T-cell (primary cell): ENCODE measurements at regions not wholly inside any gene's neighbourhood (a gene's known extent, or its start where the extent isn't known, plus 50 kb on each side); places are given as distances from the start of the nearest gene placed in this dataset.

Experiments
- ATAC-seq, 4 experiments: fragments of 200-7000 bp in 3 of 4; fragments of 150-1000 bp in 1 of 4; cut with Tn5 transposase; replicated peaks in 1 of 4; 1 replicate in 3 of 4; 2 replicates in 1 of 4; pipeline ENCODE4 v1.10.0; 2021; ENCODE audit warnings: moderate library complexity in 3 of 4, mild to moderate bottlenecking in 2 of 4, moderate number of reproducible peaks in 1 of 4
- CTCF ChIA-PET, 2 donors: fragments of 300-600 bp; sonication (Branson Sonifier 250); formaldehyde crosslinking; loops; one replicate each; lab custom pipeline; 2022; ENCODE audit warnings: antibody characterized with exemption in 2 of 2; lab: Charles Lee
- POLR2A ChIA-PET, 2 donors: fragments of 300-600 bp; sonication (Branson Sonifier 250); formaldehyde crosslinking; loops; one replicate each; lab custom pipeline; 2022; ENCODE audit warnings: antibody characterized with exemption in 2 of 2; lab: Charles Lee
- DNase-seq, 35 experiments: peaks; one replicate each; pipeline versions ENCODE4 v3.0.0 to v3.0.0-alpha.2; 2013 to 2023
- H3K27ac ChIP-seq: one replicate; pipeline ENCODE4 v1.5.1; 2013; ENCODE audit warnings: low read length
- H3K27me3 ChIP-seq, 2 experiments: replicated peaks in 1 of 2; 1 replicate in 1 of 2; 2 replicates in 1 of 2; pipeline versions ENCODE4 v1.6.1 to v1.7.0; 2013; ENCODE audit warnings: low read length in 1 of 2, mixed read lengths in 1 of 2; ENCODE audit not compliant: control insufficient read depth in 2 of 2, insufficient read depth in 2 of 2; ENCODE audit errors: extremely low read depth in 1 of 2
- H3K36me3 ChIP-seq, 2 donors: 1 replicate in 1 of 2; 2 replicates in 1 of 2; pipeline versions ENCODE4 v1.6.1 to v1.7.0; 2013; ENCODE audit warnings: low read length in 1 of 2; ENCODE audit not compliant: control insufficient read depth in 2 of 2, insufficient read depth in 1 of 2; ENCODE audit errors: extremely low read depth in 1 of 2
- H3K4me1 ChIP-seq, 2 experiments: 1 replicate in 1 of 2; 2 replicates in 1 of 2; pipeline versions ENCODE4 v1.6.1 to v1.7.0; 2013; ENCODE audit warnings: low read length in 2 of 2, mixed read lengths in 1 of 2; ENCODE audit not compliant: insufficient read depth in 2 of 2, control insufficient read depth in 1 of 2; ENCODE audit errors: extremely low read depth in 1 of 2
- H3K4me3 ChIP-seq, 2 donors: 1 replicate in 1 of 2; 2 replicates in 1 of 2; pipeline versions ENCODE4 v1.5.1 to v1.7.0; 2013; ENCODE audit warnings: mild to moderate bottlenecking in 2 of 2, low read length in 1 of 2, moderate library complexity in 1 of 2; ENCODE audit not compliant: control insufficient read depth in 1 of 2; ENCODE audit errors: extremely low read depth in 1 of 2
- H3K9me3 ChIP-seq: 2 replicates; pipeline ENCODE4 v1.7.0; 2013
- H3K27ac Mint-ChIP-seq, 2 donors: one replicate each; pipeline ENCODE4 v1.8.0; 2020 to 2021; ENCODE audit warnings: mild to moderate bottlenecking in 2 of 2, mixed read lengths in 2 of 2
- H3K27me3 Mint-ChIP-seq, 2 donors: one replicate each; pipeline ENCODE4 v1.8.0; 2021 to 2022; ENCODE audit warnings: mixed read lengths in 2 of 2
- H3K36me3 Mint-ChIP-seq: one replicate; pipeline ENCODE4 v1.8.0; 2021; ENCODE audit warnings: mixed read lengths
- H3K4me1 Mint-ChIP-seq, 3 donors: one replicate each; pipeline ENCODE4 v1.8.0; 2020 to 2022; ENCODE audit warnings: mixed read lengths in 3 of 3, mild to moderate bottlenecking in 1 of 3
- H3K4me3 Mint-ChIP-seq, 3 donors: one replicate each; pipeline ENCODE4 v1.8.0; 2020 to 2022; ENCODE audit warnings: mild to moderate bottlenecking in 3 of 3, mixed read lengths in 3 of 3, moderate library complexity in 3 of 3
- H3K9me3 Mint-ChIP-seq, 3 donors: one replicate each; pipeline ENCODE4 v1.8.0; 2020 to 2022; ENCODE audit warnings: mixed read lengths in 3 of 3
- WGBS: methylation state at CpG from one replicate; pipeline ENCODE4 v1.1.5; 2013; ENCODE audit warnings: missing lambda C conversion rate; ENCODE audit not compliant: insufficient coverage; 5-methylcytosine and 5-hydroxymethylcytosine counted together

GRCh38 chr14:89720076-89720687 lies 234.3 kb downstream of the EFCAB11 start:
- H3K36me3 Mint-ChIP-seq = no peaks in the 10 kb centered on the region
- WGBS = 5% methylated on average over 4 of the region's 7 CpGs
- ATAC-seq (peak; percentile 11 to 21 (median 18)), DNase-seq (peak in 13 of 35 experiments; percentile 4 to 61 (median 20))
- ChIA-PET CTCF (interaction anchor here in 1 of 2 donors (0.6 to 1.9 kb wide), 8 partner anchors 12 to 237 kb away, joined by 3 to 6 read pairs (median 4); no protein-coding TSS in a partner anchor), POLR2A (interaction anchor here (0.5 to 1.7 kb wide), 6 partner anchors 40 to 106 kb away, joined by 3 to 11 read pairs (median 6); no protein-coding TSS in a partner anchor)
- H3K27me3 Mint-ChIP-seq = no peaks in the 10 kb centered on the region
- H3K4me1 Mint-ChIP-seq = peaks cover 80 to 89% (median 88%) of the 10 kb centered on the region in 3 donors
- peaks cover 0 to 5% (median 3%) of the 10 kb centered on the region in 3 donors for H3K9me3 Mint-ChIP-seq
- H3K27ac Mint-ChIP-seq = peak overlapping the region; percentile 97 to 99
- H3K4me3 ChIP-seq = peak overlapping the region; percentile 13 to 23
- H3K36me3 ChIP-seq = no peaks in the 10 kb centered on the region
- peak overlapping the region; percentile 63 to 88 (median 72) for H3K4me3 Mint-ChIP-seq
- peak overlapping the region; percentile 95 for H3K27ac ChIP-seq
- peaks cover 60 to 83% of the 10 kb centered on the region in 2 experiments for H3K4me1 ChIP-seq
- H3K27me3 ChIP-seq = no peaks in the 10 kb centered on the region
- H3K9me3 ChIP-seq = no peaks in the 10 kb centered on the region

- ATAC-seq = no peak
- peak overlapping the region; percentile 95 for H3K27ac ChIP-seq
- ChIA-PET POLR2A (interaction anchor here in 1 of 2 donors (0.6 kb wide), 1 partner anchor 39 kb away, joined by 6 read pairs; no protein-coding TSS in a partner anchor), CTCF (no interaction called here)
- Mint-ChIP-seq H3K4me1 (peaks cover 78 to 88% (median 88%) of the 10 kb centered on the region in 3 donors), H3K36me3 (no peaks in the 10 kb centered on the region), H3K9me3 (peaks cover 0 to 5% (median 3%) of the 10 kb centered on the region in 3 donors), H3K27ac (peak overlapping the region; percentile 97 to 99), H3K4me3 (peak overlapping the region in 1 of 3 donors; percentile 88), H3K27me3 (no peaks in the 10 kb centered on the region)
- H3K27me3 ChIP-seq = no peaks in the 10 kb centered on the region
- no peaks in the 10 kb centered on the region for H3K9me3 ChIP-seq
- peak in 2 of 35 experiments; percentile 13 to 43 for DNase-seq
- H3K4me1 ChIP-seq = peaks cover 54 to 83% of the 10 kb centered on the region in 2 experiments
- H3K4me3 ChIP-seq = no peak overlapping the region
- no CpG with 5 or more reads among the region's 10 CpGs for WGBS
- no peaks in the 10 kb centered on the region for H3K36me3 ChIP-seq
Measured at GRCh38 chr14:89719366-89720075, 235.0 kb downstream of the EFCAB11 start.

DNA sequence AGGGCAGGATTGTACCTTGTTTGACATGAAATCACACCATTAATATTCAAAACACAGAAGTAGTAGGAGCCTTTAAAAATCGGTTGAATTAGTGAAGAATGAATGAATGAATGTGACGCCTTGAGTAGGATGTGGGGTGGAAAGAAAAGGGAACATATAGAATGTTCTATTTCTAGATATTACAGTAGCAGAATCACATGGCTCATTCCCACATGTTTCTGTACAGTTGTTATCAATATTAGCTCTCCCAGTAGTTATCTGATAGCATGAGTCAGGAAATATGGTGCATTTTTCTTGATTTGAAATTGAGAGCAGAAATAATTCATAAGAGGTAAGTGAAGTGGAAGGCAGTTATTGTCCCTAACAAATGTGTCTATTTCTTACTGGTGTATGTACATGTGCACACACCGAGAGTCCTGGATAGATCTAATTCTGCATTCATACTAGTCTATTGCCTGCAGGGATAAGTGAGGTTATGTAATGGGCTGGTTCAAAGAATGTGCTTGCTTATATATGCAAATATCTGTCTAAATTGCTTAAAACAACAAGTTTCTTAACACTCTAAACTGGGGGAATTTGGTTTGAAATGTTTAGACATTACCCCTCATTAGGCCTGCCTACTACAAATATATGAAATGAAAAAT lies 245.4 kb downstream of the EFCAB11 start:
- ChIA-PET POLR2A (no interaction called here), CTCF (no interaction called here)
- H3K4me1 Mint-ChIP-seq = peaks cover 9 to 15% (median 13%) of the 10 kb centered on the region in 3 donors
- no peaks in the 10 kb centered on the region for H3K9me3 ChIP-seq
- no peak overlapping the region for H3K27ac Mint-ChIP-seq
- no peak for ATAC-seq
- no peak overlapping the region for H3K4me3 Mint-ChIP-seq
- no peaks in the 10 kb centered on the region for H3K36me3 ChIP-seq
- H3K9me3 Mint-ChIP-seq = peaks cover 4 to 10% (median 5%) of the 10 kb centered on the region in 3 donors
- H3K4me1 ChIP-seq = peaks cover 0 to 4% of the 10 kb centered on the region in 2 experiments
- no CpG with 5 or more reads among the region's 3 CpGs for WGBS
- H3K36me3 Mint-ChIP-seq = peaks cover 5% of the 10 kb centered on the region
- no peak overlapping the region for H3K27ac ChIP-seq
- no peaks in the 10 kb centered on the region for H3K27me3 Mint-ChIP-seq
- no peak for DNase-seq
- H3K27me3 ChIP-seq = no peaks in the 10 kb centered on the region
- no peak overlapping the region for H3K4me3 ChIP-seq

- H3K36me3 Mint-ChIP-seq = peaks cover 8% of the 10 kb centered on the region
- Histone ChIP-seq H3K27me3 (no peaks in the 10 kb centered on the region), H3K27ac (no peak overlapping the region), H3K36me3 (no peaks in the 10 kb centered on the region), H3K4me3 (no peak overlapping the region), H3K9me3 (no peaks in the 10 kb centered on the region), H3K4me1 (peaks cover 17 to 22% of the 10 kb centered on the region in 2 experiments)
- H3K9me3 Mint-ChIP-seq = peaks cover 4 to 7% (median 5%) of the 10 kb centered on the region in 3 donors
- CTCF ChIA-PET = no interaction called here
- POLR2A ChIA-PET = interaction anchor here (0.6 to 1.3 kb wide), 2 partner anchors 15 to 18 kb away, joined by 3 read pairs; no protein-coding TSS in a partner anchor
- H3K27ac Mint-ChIP-seq = no peak overlapping the region
- peaks cover 22 to 33% (median 31%) of the 10 kb centered on the region in 3 donors for H3K4me1 Mint-ChIP-seq
- WGBS = 50% methylated on average over 1 of the region's 2 CpGs
- no peak overlapping the region for H3K4me3 Mint-ChIP-seq
- H3K27me3 Mint-ChIP-seq = no peaks in the 10 kb centered on the region
- ATAC-seq = no peak
- DNase-seq = no peak
Measured at GRCh38 chr14:89707086-89707485, 247.4 kb downstream of the EFCAB11 start.

DNA sequence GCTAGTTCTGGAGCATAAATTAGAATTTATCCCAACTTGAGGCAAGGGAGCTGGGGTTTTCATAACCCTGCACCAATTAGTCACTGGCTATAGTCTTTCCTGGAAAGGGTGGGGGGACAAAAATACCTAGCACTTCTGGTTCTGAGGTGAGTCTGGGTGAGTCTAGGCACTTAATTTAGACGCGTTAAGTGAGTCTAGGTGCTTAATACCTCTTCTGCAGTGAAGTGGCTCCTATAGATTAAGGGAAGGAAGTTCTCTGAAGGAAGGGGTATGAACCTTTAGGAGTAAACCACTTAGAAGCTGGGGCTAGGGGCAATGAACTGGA lies 251.7 kb downstream of the EFCAB11 start:
- H3K4me3 ChIP-seq = no peak overlapping the region
- H3K27ac ChIP-seq = no peak overlapping the region
- DNase-seq = no peak
- peaks cover 30 to 35% of the 10 kb centered on the region in 2 experiments for H3K4me1 ChIP-seq
- peak overlapping the region in 1 of 3 donors; percentile 76 for H3K4me3 Mint-ChIP-seq
- H3K9me3 ChIP-seq = no peaks in the 10 kb centered on the region
- H3K36me3 ChIP-seq = no peaks in the 10 kb centered on the region
- H3K27me3 ChIP-seq = no peaks in the 10 kb centered on the region
- ChIA-PET CTCF (interaction anchor here in 1 of 2 donors (0.6 to 1.5 kb wide), 4 partner anchors 15 to 287 kb away, joined by 3 to 5 read pairs (median 4); no protein-coding TSS in a partner anchor), POLR2A (interaction anchor here (0.6 to 1.0 kb wide), 7 partner anchors 14 to 1323 kb away, joined by 3 to 11 read pairs (median 5); no protein-coding TSS in a partner anchor)
- WGBS = 88% methylated on average over 2 of the region's 2 CpGs
- peak overlapping the region; percentile 12 to 25 for H3K27ac Mint-ChIP-seq
- peaks cover 37 to 48% (median 45%) of the 10 kb centered on the region in 3 donors for H3K4me1 Mint-ChIP-seq
- H3K36me3 Mint-ChIP-seq = peaks cover 3% of the 10 kb centered on the region
- H3K27me3 Mint-ChIP-seq = no peaks in the 10 kb centered on the region
- H3K9me3 Mint-ChIP-seq = peaks cover 0 to 4% (median 0%) of the 10 kb centered on the region in 3 donors
- no peak for ATAC-seq
